ENCODE measurements at regions not wholly inside any gene's neighbourhood (a gene's known extent, or its start where the extent isn't known, plus 50 kb on each side); places are given as distances from the start of the nearest gene placed in this dataset.

DNA sequence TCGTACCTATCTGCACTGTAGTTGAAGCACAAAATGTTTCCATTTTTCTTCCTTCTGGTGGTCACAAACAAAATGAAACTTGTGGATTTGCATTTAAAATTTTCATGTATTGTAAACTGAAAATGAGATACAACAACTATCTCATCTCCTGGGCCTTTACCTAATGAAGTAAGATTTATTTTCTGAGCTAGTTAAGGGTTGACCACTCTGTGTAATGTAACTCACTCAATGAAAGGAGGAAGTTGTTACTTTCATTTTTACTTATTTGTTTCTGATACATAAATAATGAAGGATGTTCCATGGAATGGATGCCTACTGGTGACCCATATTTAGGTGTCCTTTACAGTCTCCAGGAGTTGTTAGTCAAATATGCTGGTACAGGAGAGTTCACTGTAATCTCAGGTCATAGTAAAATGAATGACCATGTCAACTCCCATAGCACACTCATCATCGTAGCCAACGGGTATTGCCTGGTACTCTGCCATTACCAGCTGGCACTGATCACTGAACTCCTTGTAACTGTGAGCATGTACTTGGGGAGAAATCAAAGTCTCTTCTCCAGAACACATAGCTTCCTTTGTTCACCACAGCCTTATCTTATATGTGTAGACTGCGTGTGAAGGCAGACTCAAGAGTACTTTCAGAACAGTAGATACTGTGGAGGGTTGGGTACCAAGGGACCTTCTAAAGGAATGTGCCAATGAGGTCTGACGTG is 474.2 kb upstream of the ROBO2 start:
- no TSS peak for BruUV-seq (replicated peaks)
- no peak overlapping the region for H3K4me3 ChIP-seq
- intact Hi-C loops (cut with micrococcal nuclease; ENCODE audit: unreplicated experiment) = no loop called here
- ChIA-PET POLR2A (ENCODE audit: unreplicated experiment) (no interaction called here), CTCF (no interaction called here)
- H3K27me3 ChIP-seq (ENCODE audit: insufficient read depth, low read depth) = no peaks in the 10 kb centered on the region
- no peak for DNase-seq
- H2AFZ ChIP-seq = no peak overlapping the region
- H4K20me1 ChIP-seq (ENCODE audit: insufficient read depth) = no peaks in the 10 kb centered on the region
- H3K36me3 ChIP-seq (ENCODE audit: low read depth) = no peaks in the 10 kb centered on the region
- no peak overlapping the region for H3K27ac ChIP-seq
- H3K4me2 ChIP-seq = no peak overlapping the region
- H3K4me1 ChIP-seq (replicated peaks; ENCODE audit: insufficient read depth) = no peaks in the 10 kb centered on the region
- no peaks in the 10 kb centered on the region for H3K9me3 ChIP-seq (ENCODE audit: insufficient read depth, low read depth)
- no peaks in the 10 kb centered on the region for H3K9me2 ChIP-seq (ENCODE audit: insufficient read depth)
- TF ChIP-seq EZH2 (IDR thresholded peaks at IDR 0.05; ENCODE audit: low read depth) = no peak
- TF ChIP-seq, protein P1, sequence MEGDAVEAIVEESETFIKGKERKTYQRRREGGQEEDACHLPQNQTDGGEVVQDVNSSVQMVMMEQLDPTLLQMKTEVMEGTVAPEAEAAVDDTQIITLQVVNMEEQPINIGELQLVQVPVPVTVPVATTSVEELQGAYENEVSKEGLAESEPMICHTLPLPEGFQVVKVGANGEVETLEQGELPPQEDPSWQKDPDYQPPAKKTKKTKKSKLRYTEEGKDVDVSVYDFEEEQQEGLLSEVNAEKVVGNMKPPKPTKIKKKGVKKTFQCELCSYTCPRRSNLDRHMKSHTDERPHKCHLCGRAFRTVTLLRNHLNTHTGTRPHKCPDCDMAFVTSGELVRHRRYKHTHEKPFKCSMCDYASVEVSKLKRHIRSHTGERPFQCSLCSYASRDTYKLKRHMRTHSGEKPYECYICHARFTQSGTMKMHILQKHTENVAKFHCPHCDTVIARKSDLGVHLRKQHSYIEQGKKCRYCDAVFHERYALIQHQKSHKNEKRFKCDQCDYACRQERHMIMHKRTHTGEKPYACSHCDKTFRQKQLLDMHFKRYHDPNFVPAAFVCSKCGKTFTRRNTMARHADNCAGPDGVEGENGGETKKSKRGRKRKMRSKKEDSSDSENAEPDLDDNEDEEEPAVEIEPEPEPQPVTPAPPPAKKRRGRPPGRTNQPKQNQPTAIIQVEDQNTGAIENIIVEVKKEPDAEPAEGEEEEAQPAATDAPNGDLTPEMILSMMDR (conservative IDR thresholded peaks at IDR 0.05) = no peak
- H3K79me2 ChIP-seq (ENCODE audit: low read depth) = no peaks in the 10 kb centered on the region
- no peaks in the 10 kb centered on the region for H3F3A ChIP-seq (ENCODE audit: insufficient read depth, low read depth)

DNA sequence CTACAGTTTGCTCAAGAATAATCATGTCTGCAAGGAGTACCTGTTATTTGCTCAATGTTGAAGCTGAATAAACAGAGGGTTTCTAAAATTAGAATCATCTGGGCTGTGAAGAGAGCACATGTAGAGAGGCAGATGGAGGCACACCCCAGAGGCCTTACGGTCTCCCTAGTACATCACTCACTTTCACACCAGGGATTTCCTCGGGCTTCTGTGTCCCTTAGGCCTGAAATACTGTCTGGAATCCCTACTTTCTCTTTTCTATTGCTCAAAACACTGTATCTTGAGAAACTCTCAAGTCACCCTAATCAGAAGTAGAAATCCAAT is 473.7 kb upstream of the ROBO2 start:
- ChIA-PET POLR2A (ENCODE audit: unreplicated experiment) (no interaction called here), CTCF (no interaction called here)
- no peak for TF ChIP-seq EZH2 (IDR thresholded peaks at IDR 0.05; ENCODE audit: low read depth)
- TF ChIP-seq, protein P1 (conservative IDR thresholded peaks at IDR 0.05) = no peak
- no peaks in the 10 kb centered on the region for H3K79me2 ChIP-seq (ENCODE audit: low read depth)
- H4K20me1 ChIP-seq (ENCODE audit: insufficient read depth) = no peaks in the 10 kb centered on the region
- H3K4me1 ChIP-seq (replicated peaks; ENCODE audit: insufficient read depth) = no peaks in the 10 kb centered on the region
- H3K27ac ChIP-seq = no peak overlapping the region
- H3K27me3 ChIP-seq (ENCODE audit: insufficient read depth, low read depth) = no peaks in the 10 kb centered on the region
- H2AFZ ChIP-seq = no peak overlapping the region
- H3K4me3 ChIP-seq = no peak overlapping the region
- BruUV-seq (replicated peaks) = no TSS peak
- H3K4me2 ChIP-seq = no peak overlapping the region
- DNase-seq = no peak
- no peaks in the 10 kb centered on the region for H3K9me3 ChIP-seq (ENCODE audit: insufficient read depth, low read depth)
- H3F3A ChIP-seq (ENCODE audit: insufficient read depth, low read depth) = no peaks in the 10 kb centered on the region
- H3K9me2 ChIP-seq (ENCODE audit: insufficient read depth) = no peaks in the 10 kb centered on the region
- intact Hi-C loops (cut with micrococcal nuclease; ENCODE audit: unreplicated experiment) = no loop called here
- no peaks in the 10 kb centered on the region for H3K36me3 ChIP-seq (ENCODE audit: low read depth)

DNA sequence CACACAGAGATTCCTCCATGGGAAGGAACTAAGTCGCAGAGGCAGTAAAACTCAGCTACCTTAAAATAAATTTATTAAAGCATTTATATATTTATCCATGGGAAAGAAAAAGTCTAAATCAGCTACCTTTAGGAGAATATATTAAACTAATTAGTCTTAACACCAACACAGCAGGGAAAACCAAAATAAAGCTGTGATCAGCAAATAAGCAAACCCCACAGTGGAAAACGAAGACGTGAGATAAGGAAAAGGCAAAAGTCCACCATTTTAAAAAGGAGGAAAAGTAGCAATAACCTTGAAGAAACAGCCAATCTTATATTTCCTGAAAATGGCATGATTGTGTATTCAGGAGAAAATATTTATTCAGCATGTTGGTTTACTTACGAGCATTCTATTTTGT is 473.0 kb upstream of the ROBO2 start:
- Histone ChIP-seq H3K27ac (no peak overlapping the region), H3K27me3 (ENCODE audit: insufficient read depth, low read depth) (no peaks in the 10 kb centered on the region), H3K36me3 (ENCODE audit: low read depth) (no peaks in the 10 kb centered on the region), H3K4me2 (no peak overlapping the region), H2AFZ (no peak overlapping the region), H3K9me2 (ENCODE audit: insufficient read depth) (no peaks in the 10 kb centered on the region), H3K79me2 (ENCODE audit: low read depth) (no peaks in the 10 kb centered on the region), H3K9me3 (ENCODE audit: insufficient read depth, low read depth) (no peaks in the 10 kb centered on the region), H4K20me1 (ENCODE audit: insufficient read depth) (no peaks in the 10 kb centered on the region), H3K4me3 (no peak overlapping the region), H3K4me1 (replicated peaks; ENCODE audit: insufficient read depth) (no peaks in the 10 kb centered on the region), H3F3A (ENCODE audit: insufficient read depth, low read depth) (no peaks in the 10 kb centered on the region)
- intact Hi-C loops (cut with micrococcal nuclease; ENCODE audit: unreplicated experiment) = no loop called here
- POLR2A ChIA-PET (ENCODE audit: unreplicated experiment) = no interaction called here
- CTCF ChIA-PET = no interaction called here
- no TSS peak for BruUV-seq (replicated peaks)
- TF ChIP-seq EZH2 (IDR thresholded peaks at IDR 0.05; ENCODE audit: low read depth) = no peak
- TF ChIP-seq, protein P1 (conservative IDR thresholded peaks at IDR 0.05) = no peak
- no peak for DNase-seq

Data from PC-9 (cell line).